ENCODE measurements at regions not wholly inside any gene's neighbourhood (a gene's known extent, or its start where the extent isn't known, plus 50 kb on each side); places are given as distances from the start of the nearest gene placed in this dataset.
"Not testable (repeated sequence)": the region's sequence is repeated elsewhere in the genome, so short reads cannot be mapped to it uniquely, and the experiment has no call there.

- no peak for TF ChIP-seq CTCF (conservative IDR thresholded peaks at IDR 0.05)
- H3K27ac ChIP-seq: no peak overlapping the region
Observed at GRCh38 chr6:8858854-8859331, 423.5 kb upstream of the SLC35B3 start.

GRCh38 chr6:8857160-8857559 is 421.8 kb upstream of the SLC35B3 start:
- no peak for TF ChIP-seq CTCF (conservative IDR thresholded peaks at IDR 0.05)
- no peak overlapping the region for H3K27ac ChIP-seq

GRCh38 chr6:8855411-8855810 is 420.1 kb upstream of the SLC35B3 start:
- H3K27ac ChIP-seq: no peak overlapping the region
- no peak for TF ChIP-seq CTCF (conservative IDR thresholded peaks at IDR 0.05)

GRCh38 chr6:8852332-8852731 is 417.0 kb upstream of the SLC35B3 start:
- TF ChIP-seq CTCF (conservative IDR thresholded peaks at IDR 0.05): no peak
- H3K27ac ChIP-seq: no peak overlapping the region

- H3K27ac ChIP-seq: not testable (repeated sequence)
Observed at GRCh38 chr6:8846680-8847079, 411.3 kb upstream of the SLC35B3 start.

GRCh38 chr6:8845690-8846089 is 410.3 kb upstream of the SLC35B3 start:
- no peak overlapping the region for H3K27ac ChIP-seq
- no peak for TF ChIP-seq CTCF (conservative IDR thresholded peaks at IDR 0.05)

GRCh38 chr6:8844968-8845367 is 409.6 kb upstream of the SLC35B3 start:
- TF ChIP-seq CTCF (conservative IDR thresholded peaks at IDR 0.05): no peak
- H3K27ac ChIP-seq: no peak overlapping the region

GRCh38 chr6:8839626-8840025 is 404.3 kb upstream of the SLC35B3 start:
- no peak for TF ChIP-seq CTCF (conservative IDR thresholded peaks at IDR 0.05)
- no peak overlapping the region for H3K27ac ChIP-seq

Data from VCaP (cell line).